Stimulated activated CD4-positive, alpha-beta T cell treated with anti-CD3 and anti-CD28 coated beads, Interleukin-15, amount 100 ng/mL, for 24 hours (primary cell): ENCODE measurements at regions not wholly inside any gene's neighbourhood (a gene's known extent, or its start where the extent isn't known, plus 50 kb on each side); places are given as distances from the start of the nearest gene placed in this dataset.
"Not testable (repeated sequence)": the region's sequence is repeated elsewhere in the genome, so short reads cannot be mapped to it uniquely, and the experiment has no call there.

ENCODE experiments used
- DNase-seq: peaks from one replicate; pipeline ENCODE4 v3.0.0-alpha.2; 2020

DNA sequence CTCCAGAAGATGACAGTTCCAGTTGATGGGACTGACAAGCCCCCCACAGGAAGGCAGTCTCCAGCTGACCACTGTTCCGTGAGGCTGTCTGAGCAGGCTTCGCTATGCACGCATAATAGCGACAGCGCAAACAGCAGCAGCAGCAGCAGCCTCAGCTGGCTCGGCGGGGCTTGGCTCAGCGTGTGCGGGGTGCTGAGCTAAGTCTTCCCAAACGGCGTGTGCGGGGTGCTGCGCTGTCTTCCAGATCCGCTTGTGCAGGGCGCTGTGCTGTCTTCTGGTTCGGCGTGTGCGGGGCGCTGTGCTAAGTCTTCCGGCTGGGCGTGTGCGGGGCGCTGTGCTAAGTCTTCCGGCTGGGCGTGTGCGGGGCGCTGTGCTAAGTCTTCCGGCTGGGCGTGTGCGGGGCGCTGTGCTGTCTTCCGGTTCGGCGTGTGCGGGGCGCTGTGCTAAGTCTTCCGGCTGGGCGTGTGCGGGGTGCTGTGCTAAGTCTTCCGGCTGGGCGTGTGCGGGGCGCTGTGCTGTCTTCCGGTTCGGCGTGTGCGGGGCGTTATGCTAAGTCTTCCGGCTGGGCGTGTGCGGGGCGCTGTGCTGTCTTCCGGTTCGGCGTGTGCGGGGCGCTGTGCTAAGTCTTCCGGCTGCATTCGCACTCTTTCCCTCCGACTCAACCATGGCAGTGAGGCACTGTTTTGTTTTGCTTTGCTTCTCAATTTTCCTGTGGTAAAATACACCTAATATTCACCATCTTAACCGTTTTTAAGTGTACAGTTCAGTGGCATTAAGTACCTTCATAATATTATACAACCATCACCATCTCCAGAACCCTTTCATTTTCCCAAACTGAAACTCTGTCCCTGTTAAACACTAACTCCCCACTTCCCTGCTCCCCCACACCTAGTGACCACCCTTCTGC lies 156.1 kb downstream of the BMP7 start:
- DNase-seq = not testable (repeated sequence)

DNA sequence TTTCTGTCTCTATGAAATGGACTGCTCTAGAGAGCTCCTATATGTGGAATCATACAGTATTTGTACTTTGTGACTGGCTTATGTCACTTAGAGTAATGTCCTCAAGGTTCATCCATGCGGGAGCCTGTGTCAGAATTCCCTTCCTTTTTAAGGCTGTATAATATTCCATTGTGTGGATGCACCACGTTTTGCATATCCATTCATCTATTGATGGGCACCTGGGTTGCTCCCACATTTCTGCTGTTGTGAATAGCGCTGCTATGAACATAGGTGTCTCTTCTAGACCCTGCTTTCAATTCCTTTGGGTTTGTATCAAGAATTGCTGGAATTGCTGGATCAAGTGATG lies 155.4 kb downstream of the BMP7 start:
- DNase-seq = no peak

DNA sequence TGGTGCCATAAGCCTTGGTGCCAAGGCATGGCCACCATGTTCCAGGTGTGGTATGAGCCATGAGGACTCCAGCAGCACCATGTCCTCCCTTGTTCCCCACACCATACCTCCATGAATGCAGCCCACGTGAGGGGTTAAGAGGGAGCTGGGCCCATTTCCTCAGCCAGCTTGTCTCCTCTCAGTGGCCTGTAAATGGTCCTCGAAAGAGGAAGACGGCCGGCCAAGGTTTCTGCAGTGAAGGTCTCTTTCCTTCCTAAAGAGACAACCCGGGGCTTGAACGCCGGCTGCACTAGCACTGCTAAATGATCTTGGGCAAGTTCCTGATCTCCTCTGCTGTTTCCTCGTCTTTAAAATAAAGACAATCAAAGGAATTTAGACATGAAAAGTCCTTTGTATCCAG lies 154.0 kb downstream of the BMP7 start:
- no peak for DNase-seq

DNA sequence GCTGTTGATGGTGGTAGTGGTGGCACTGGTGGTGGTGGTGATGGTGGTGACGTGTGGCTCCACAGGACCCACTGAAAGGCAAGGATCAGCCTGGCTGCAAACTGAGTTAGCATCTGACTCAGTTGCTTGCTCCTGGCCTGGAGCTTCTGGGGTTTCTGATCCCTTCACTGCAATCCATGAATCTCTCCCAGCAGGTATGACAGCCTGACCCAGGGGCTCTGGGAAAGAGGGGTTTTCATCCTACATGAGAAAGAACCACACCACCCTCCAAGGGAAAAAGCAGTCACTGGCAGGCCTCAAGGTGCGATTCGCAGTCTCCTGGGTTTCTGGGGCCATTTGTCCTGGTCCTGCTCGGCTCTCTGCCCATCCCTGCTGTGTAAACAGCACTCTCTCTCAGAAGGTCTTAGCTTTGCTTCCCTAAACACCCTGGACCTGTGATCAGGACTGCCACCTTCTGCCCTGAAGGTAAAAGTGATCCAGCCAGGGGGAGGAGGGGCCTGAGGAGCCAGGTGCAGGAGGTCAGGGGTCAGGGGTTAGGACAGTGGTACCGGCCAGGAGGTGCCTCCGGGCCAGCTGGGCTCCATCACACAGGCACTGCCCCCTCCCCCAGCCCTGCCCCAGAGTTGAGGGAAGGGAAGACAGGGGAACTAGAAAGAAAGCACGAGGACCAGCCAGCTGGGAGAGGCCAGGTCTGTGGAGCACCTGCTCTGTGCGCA lies 152.0 kb downstream of the BMP7 start:
- no peak for DNase-seq

DNA sequence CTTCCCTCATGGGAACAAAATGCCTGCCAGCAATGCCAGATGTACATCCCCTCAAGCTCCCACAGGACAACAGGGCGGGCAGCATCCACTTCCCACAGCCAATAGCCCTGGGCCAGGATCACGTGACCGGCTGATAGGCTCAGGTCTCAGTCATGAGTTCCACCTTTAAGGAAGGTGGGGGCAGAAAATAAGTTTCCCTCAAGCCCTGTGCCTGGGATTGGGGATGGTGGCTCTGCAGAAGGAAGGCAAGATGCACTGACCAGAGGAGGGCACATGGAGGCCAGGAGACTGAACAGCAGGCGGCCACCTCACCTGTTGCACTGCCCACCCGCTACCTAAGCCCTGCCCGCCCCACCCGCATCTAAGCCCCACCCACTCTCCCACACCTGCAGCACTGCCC lies 149.1 kb downstream of the BMP7 start:
- DNase-seq = no peak

DNA sequence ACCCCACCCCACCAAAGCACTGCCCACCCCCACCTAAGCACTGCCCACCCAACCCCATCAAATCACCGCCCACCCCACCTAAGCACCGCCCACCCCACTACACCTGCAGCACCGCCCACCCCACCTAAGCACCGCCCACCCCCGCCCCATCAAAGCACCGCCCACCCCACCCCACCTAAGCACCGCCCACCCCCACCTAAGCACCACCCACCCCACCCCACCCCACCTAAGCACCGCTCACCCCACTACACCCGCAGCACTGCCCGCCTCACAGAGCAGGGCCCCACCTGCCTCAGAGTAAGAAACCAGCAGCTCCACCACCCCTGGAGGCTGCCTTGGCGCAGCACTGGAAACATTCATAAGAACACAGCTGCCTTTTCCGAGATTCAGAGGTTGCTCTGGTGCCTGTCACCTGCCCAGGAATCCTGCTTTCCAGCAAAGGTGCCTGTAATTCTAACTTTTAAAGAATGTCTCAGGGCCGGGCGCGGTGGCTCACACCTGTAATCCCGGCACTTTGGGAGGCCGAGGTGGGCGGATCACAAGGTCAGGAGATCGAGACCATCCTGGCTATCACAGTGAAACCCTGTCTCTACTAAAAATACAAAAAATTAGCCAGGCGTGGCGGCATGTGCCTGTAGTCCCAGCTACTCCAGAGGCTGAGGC lies 148.2 kb downstream of the BMP7 start:
- DNase-seq = no peak
